ENCODE measurements at regions not wholly inside any gene's neighbourhood (a gene's known extent, or its start where the extent isn't known, plus 50 kb on each side); places are given as distances from the start of the nearest gene placed in this dataset.

DNA sequence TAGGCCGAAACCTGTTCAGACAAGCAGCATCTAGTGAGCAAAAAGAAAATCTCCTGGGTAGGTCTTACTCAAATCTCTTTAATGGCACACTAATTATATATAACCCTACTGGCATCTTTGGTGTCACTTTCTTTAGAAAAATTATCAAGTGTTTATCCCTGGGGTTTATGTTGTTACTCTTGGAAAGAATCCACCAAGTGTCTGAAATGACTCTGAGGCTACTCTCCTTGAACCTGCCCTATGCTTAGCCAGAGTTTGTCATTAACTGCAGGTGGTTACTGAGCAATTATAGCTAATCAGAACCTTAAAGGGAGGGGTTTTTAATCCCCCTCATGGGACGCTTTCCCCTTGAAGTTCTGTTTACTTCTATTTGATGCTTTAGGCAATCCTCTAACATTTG lies 381.9 kb downstream of the PLK2 start:
- in situ Hi-C loops (cut with MboI; ENCODE audit: low sequenced_read_pairs in 4 of 4) (no loop called here), intact Hi-C loops (cut with DNase I; ENCODE audit: low total_unique reads) (no loop called here)
- Histone ChIP-seq H3K4me3 (no peak overlapping the region), H3K36me3 (no peaks in the 10 kb centered on the region), H3K9me3 (no peaks in the 10 kb centered on the region), H3K4me1 (peaks cover 0 to 16% of the 10 kb centered on the region in 2 donors), H3K27me3 (no peaks in the 10 kb centered on the region), H3K27ac (no peak overlapping the region)
- DNase-seq (no peak), ATAC-seq (no peak)
- TF ChIP-seq, protein P1, sequence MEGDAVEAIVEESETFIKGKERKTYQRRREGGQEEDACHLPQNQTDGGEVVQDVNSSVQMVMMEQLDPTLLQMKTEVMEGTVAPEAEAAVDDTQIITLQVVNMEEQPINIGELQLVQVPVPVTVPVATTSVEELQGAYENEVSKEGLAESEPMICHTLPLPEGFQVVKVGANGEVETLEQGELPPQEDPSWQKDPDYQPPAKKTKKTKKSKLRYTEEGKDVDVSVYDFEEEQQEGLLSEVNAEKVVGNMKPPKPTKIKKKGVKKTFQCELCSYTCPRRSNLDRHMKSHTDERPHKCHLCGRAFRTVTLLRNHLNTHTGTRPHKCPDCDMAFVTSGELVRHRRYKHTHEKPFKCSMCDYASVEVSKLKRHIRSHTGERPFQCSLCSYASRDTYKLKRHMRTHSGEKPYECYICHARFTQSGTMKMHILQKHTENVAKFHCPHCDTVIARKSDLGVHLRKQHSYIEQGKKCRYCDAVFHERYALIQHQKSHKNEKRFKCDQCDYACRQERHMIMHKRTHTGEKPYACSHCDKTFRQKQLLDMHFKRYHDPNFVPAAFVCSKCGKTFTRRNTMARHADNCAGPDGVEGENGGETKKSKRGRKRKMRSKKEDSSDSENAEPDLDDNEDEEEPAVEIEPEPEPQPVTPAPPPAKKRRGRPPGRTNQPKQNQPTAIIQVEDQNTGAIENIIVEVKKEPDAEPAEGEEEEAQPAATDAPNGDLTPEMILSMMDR (IDR thresholded peaks at IDR 0.05 in 4 of 5, conservative IDR thresholded peaks at IDR 0.05 in 1 of 5): no peak
- no peak for TF ChIP-seq POLR2A (IDR thresholded peaks at IDR 0.05)

DNA sequence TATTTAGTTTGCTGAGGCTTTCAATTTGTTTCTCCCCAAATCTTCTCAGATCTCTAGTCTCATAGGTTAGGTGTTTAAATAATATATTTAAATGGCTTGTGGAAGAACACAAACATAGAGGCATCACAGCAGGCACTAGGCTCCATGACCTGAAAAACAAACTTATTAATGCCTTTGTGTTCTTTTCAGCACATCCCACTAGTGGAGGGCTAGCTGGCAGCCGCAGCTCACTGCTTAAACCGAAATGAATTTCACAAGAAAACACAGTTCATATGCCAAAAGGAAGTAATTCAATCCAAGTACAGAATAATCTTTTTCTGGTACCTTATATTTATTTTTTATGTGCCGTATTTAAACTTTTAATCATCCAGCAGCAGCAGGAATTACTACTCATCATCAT lies 382.5 kb downstream of the PLK2 start:
- no peak for TF ChIP-seq POLR2A (IDR thresholded peaks at IDR 0.05)
- TF ChIP-seq, protein P1 (IDR thresholded peaks at IDR 0.05 in 4 of 5, conservative IDR thresholded peaks at IDR 0.05 in 1 of 5): no peak
- Histone ChIP-seq H3K9me3 (no peaks in the 10 kb centered on the region), H3K4me1 (peaks cover 5 to 20% of the 10 kb centered on the region in 2 donors), H3K36me3 (no peaks in the 10 kb centered on the region), H3K27me3 (no peaks in the 10 kb centered on the region), H3K27ac (no peak overlapping the region), H3K4me3 (no peak overlapping the region)
- intact Hi-C loops (cut with DNase I; ENCODE audit: low total_unique reads) (no loop called here), in situ Hi-C loops (cut with MboI; ENCODE audit: low sequenced_read_pairs in 4 of 4) (no loop called here)
- no peak for ATAC-seq
- DNase-seq: no peak

DNA sequence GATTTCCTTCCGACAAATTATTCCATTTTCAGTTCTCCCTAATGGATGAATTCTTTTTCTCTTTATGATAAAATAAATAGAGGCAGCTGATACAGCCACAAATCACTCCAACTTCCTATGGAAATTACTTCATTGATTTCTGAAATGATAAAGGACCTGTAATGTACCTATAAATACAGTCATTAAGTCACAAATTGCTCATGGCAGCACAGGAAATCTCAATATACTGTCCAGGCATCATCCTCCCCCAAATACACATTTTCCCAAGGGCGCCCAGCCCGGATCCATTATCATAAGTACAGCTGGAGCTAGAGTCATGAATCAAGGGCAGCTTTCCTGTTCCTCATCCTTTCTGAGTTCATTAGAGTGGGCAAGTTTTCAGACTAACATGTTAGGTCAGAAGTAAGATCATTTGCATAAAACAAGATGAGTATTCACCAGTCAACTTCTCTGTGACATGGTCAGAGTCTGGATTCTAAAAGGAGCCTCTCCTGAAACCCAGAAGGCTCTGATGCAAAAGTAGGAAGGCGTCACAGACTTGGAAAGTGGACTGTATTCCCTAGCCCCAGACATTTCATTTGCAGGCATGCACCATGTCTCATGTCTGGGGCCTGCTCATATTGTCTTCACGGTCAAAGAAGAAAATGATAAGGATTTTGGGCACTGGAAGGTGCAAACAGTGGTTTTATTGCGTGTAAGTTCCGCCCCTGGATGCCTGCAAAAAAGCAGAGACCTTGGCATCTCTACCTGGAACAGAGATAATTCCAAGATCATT lies 383.2 kb downstream of the PLK2 start:
- ATAC-seq: no peak
- in situ Hi-C loops (cut with MboI; ENCODE audit: low sequenced_read_pairs in 4 of 4): no loop called here
- intact Hi-C loops (cut with DNase I; ENCODE audit: low total_unique reads): no loop called here
- no peak for DNase-seq
- Histone ChIP-seq H3K27me3 (no peaks in the 10 kb centered on the region), H3K4me1 (peaks cover 12 to 28% of the 10 kb centered on the region in 2 donors), H3K27ac (no peak overlapping the region), H3K4me3 (no peak overlapping the region), H3K36me3 (no peaks in the 10 kb centered on the region), H3K9me3 (no peaks in the 10 kb centered on the region)
- TF ChIP-seq, protein P1 (IDR thresholded peaks at IDR 0.05 in 4 of 5, conservative IDR thresholded peaks at IDR 0.05 in 1 of 5): no peak
- no peak for TF ChIP-seq POLR2A (IDR thresholded peaks at IDR 0.05)

DNA sequence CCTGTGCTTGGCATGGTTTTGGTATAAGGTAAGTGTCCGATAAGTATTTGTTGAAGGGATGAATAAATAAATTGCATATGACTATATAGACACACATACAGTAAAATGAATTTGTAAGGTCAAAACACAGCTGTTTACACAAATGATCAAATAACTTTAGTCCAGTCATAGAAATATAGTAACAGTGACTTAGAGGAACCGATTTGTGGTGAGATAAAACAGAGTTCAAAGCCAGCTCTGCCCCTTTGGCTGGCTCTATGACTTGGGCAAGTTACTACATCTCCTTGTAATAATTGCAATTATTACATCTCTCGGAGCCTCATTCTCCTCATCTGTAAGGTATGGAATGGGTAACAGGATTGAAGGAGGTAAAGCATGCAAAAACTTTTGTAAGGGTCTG lies 384.0 kb downstream of the PLK2 start:
- Histone ChIP-seq H3K36me3 (no peaks in the 10 kb centered on the region), H3K9me3 (no peaks in the 10 kb centered on the region), H3K4me1 (peaks cover 20 to 36% of the 10 kb centered on the region in 2 donors), H3K27ac (no peak overlapping the region), H3K27me3 (no peaks in the 10 kb centered on the region), H3K4me3 (no peak overlapping the region)
- in situ Hi-C loops (cut with MboI; ENCODE audit: low sequenced_read_pairs in 4 of 4) (no loop called here), intact Hi-C loops (cut with DNase I; ENCODE audit: low total_unique reads) (no loop called here)
- TF ChIP-seq, protein P1 (IDR thresholded peaks at IDR 0.05 in 4 of 5, conservative IDR thresholded peaks at IDR 0.05 in 1 of 5): no peak
- TF ChIP-seq POLR2A (IDR thresholded peaks at IDR 0.05): no peak
- DNase-seq (no peak), ATAC-seq (no peak)

DNA sequence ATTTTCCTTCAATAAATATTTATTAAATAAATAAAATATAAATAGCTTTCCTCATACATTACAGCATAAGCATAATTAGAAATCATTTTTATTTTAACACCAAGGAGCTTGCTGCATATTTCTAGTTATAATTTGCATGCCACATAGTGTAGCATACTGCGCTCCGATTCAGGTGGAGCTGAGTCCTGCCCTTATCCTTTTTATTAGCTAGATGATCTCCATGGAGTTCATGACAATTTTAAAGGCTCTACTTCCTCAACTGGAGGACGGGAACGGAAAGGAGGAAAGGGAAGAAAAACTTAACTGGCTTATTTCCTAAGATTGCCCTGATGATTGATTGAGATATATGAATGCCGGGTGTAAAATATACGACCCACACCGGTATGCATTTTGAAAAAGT lies 385.2 kb downstream of the PLK2 start:
- no peak overlapping the region for H3K4me3 ChIP-seq
- no peaks in the 10 kb centered on the region for H3K36me3 ChIP-seq
- intact Hi-C loops (cut with DNase I; ENCODE audit: low total_unique reads) (no loop called here), in situ Hi-C loops (cut with MboI; ENCODE audit: low sequenced_read_pairs in 4 of 4) (no loop called here)
- DNase-seq: no peak
- H3K27me3 ChIP-seq: no peaks in the 10 kb centered on the region
- H3K9me3 ChIP-seq: no peaks in the 10 kb centered on the region
- no peak for ATAC-seq
- no peak overlapping the region for H3K27ac ChIP-seq
- no peak for TF ChIP-seq POLR2A (IDR thresholded peaks at IDR 0.05)
- TF ChIP-seq, protein P1 (IDR thresholded peaks at IDR 0.05 in 4 of 5, conservative IDR thresholded peaks at IDR 0.05 in 1 of 5): no peak
- H3K4me1 ChIP-seq: peaks cover 20 to 38% of the 10 kb centered on the region in 2 donors
